ENCODE measurements at regions not wholly inside any gene's neighbourhood (a gene's known extent, or its start where the extent isn't known, plus 50 kb on each side); places are given as distances from the start of the nearest gene placed in this dataset.

GRCh38 chr4:157574606-157575005, 354.1 kb downstream of the GRIA2 start:
- H3K4me3 ChIP-seq: no peak overlapping the region
- no peak overlapping the region for H3K27ac ChIP-seq
- H3K4me1 ChIP-seq: peaks cover 0 to 6% (median 0%) of the 10 kb centered on the region in 4 donors
- no peaks in the 10 kb centered on the region for H3K27me3 ChIP-seq
- H3K36me3 ChIP-seq: no peaks in the 10 kb centered on the region
- intact Hi-C loops (cut with DNase I; ENCODE audit: low total_unique reads): loop anchor here (5.0 kb wide), 1 partner anchor 1478 kb away; no protein-coding TSS in a partner anchor
- no peak for DNase-seq
- no peaks in the 10 kb centered on the region for H3K9me3 ChIP-seq
- TF ChIP-seq CTCF (IDR thresholded peaks at IDR 0.05): no peak

- no peaks in the 10 kb centered on the region for H3K36me3 ChIP-seq
Measured at GRCh38 chr4:157572951-157573350, 352.4 kb downstream of the GRIA2 start.

GRCh38 chr4:157572284-157572683, 351.8 kb downstream of the GRIA2 start:
- TF ChIP-seq CTCF (IDR thresholded peaks at IDR 0.05): no peak
- no peaks in the 10 kb centered on the region for H3K9me3 ChIP-seq
- H3K4me3 ChIP-seq: no peak overlapping the region
- no peak for DNase-seq
- H3K27ac ChIP-seq: no peak overlapping the region
- intact Hi-C loops (cut with DNase I; ENCODE audit: low total_unique reads): loop anchor here (5.0 kb wide), 1 partner anchor 1480 kb away; no protein-coding TSS in a partner anchor
- H3K36me3 ChIP-seq: no peaks in the 10 kb centered on the region
- no peaks in the 10 kb centered on the region for H3K4me1 ChIP-seq
- no peaks in the 10 kb centered on the region for H3K27me3 ChIP-seq

More at GRCh38 chr4:157572951-157573350, 352.4 kb downstream of the GRIA2 start:
- Histone ChIP-seq H3K9me3 (no peaks in the 10 kb centered on the region), H3K27me3 (no peaks in the 10 kb centered on the region), H3K4me1 (no peaks in the 10 kb centered on the region), H3K4me3 (no peak overlapping the region), H3K27ac (no peak overlapping the region)
- intact Hi-C loops (cut with DNase I; ENCODE audit: low total_unique reads): loop anchor here (5.0 kb wide), 1 partner anchor 1479 kb away; no protein-coding TSS in a partner anchor
- no peak for DNase-seq
- TF ChIP-seq CTCF (IDR thresholded peaks at IDR 0.05): no peak

- Histone ChIP-seq H3K36me3 (no peaks in the 10 kb centered on the region), H3K9me3 (no peaks in the 10 kb centered on the region), H3K4me3 (no peak overlapping the region), H3K27ac (no peak overlapping the region), H3K4me1 (no peaks in the 10 kb centered on the region), H3K27me3 (no peaks in the 10 kb centered on the region)
- no peak for DNase-seq
- intact Hi-C loops (cut with DNase I; ENCODE audit: low total_unique reads): no loop called here
- TF ChIP-seq CTCF (IDR thresholded peaks at IDR 0.05): no peak
Measured at GRCh38 chr4:157564771-157565170, 344.2 kb downstream of the GRIA2 start.

GRCh38 chr4:157564218-157564617, 343.7 kb downstream of the GRIA2 start:
- H3K4me3 ChIP-seq: no peak overlapping the region
- no peaks in the 10 kb centered on the region for H3K36me3 ChIP-seq
- no peaks in the 10 kb centered on the region for H3K4me1 ChIP-seq
- H3K27ac ChIP-seq: no peak overlapping the region
- intact Hi-C loops (cut with DNase I; ENCODE audit: low total_unique reads): no loop called here
- TF ChIP-seq CTCF (IDR thresholded peaks at IDR 0.05): no peak
- no peaks in the 10 kb centered on the region for H3K27me3 ChIP-seq
- no peaks in the 10 kb centered on the region for H3K9me3 ChIP-seq
- DNase-seq: no peak

GRCh38 chr4:157558016-157558415, 337.5 kb downstream of the GRIA2 start:
- no peaks in the 10 kb centered on the region for H3K4me1 ChIP-seq
- H3K36me3 ChIP-seq: no peaks in the 10 kb centered on the region
- no peak for DNase-seq
- TF ChIP-seq CTCF (IDR thresholded peaks at IDR 0.05): no peak
- H3K27ac ChIP-seq: no peak overlapping the region
- no peaks in the 10 kb centered on the region for H3K27me3 ChIP-seq
- H3K9me3 ChIP-seq: no peaks in the 10 kb centered on the region
- intact Hi-C loops (cut with DNase I; ENCODE audit: low total_unique reads): no loop called here
- no peak overlapping the region for H3K4me3 ChIP-seq

All from tibial artery (tissue), 4 donors.